ENCODE measurements at regions not wholly inside any gene's neighbourhood (a gene's known extent, or its start where the extent isn't known, plus 50 kb on each side); places are given as distances from the start of the nearest gene placed in this dataset.

DNA sequence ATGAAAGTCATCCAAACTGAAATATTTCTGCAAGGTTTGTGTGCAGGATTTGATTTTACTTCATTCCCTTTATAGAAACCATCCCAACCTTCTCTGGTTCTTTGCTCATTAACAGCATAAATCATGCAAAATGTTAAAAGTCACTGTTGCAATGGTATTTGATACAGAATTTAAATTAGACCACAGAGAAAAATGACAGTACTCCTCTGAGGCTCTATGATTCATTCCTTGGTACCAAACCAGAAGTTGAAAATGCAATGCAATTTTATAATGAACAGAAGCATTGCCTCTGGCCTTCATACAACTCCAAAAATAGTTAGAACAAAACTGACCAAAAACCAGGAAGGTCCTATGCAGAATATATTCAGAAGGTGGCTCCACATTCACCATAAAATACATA is 607.1 kb downstream of the TLE1 start:
- DNase-seq (ENCODE audit: low spot score, unreplicated experiment), result no peak
- TF ChIP-seq, protein P1, sequence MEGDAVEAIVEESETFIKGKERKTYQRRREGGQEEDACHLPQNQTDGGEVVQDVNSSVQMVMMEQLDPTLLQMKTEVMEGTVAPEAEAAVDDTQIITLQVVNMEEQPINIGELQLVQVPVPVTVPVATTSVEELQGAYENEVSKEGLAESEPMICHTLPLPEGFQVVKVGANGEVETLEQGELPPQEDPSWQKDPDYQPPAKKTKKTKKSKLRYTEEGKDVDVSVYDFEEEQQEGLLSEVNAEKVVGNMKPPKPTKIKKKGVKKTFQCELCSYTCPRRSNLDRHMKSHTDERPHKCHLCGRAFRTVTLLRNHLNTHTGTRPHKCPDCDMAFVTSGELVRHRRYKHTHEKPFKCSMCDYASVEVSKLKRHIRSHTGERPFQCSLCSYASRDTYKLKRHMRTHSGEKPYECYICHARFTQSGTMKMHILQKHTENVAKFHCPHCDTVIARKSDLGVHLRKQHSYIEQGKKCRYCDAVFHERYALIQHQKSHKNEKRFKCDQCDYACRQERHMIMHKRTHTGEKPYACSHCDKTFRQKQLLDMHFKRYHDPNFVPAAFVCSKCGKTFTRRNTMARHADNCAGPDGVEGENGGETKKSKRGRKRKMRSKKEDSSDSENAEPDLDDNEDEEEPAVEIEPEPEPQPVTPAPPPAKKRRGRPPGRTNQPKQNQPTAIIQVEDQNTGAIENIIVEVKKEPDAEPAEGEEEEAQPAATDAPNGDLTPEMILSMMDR (IDR thresholded peaks at IDR 0.05; ENCODE audit: unreplicated experiment), result no peak
- no peaks in the 10 kb centered on the region for H3K36me3 Mint-ChIP-seq (ENCODE audit: insufficient read depth)
- H3K4me3 Mint-ChIP-seq (ENCODE audit: low read depth), result no peak overlapping the region
- peaks cover 6% of the 10 kb centered on the region for H3K4me1 Mint-ChIP-seq (ENCODE audit: low read depth)
- no peaks in the 10 kb centered on the region for H3K9me3 Mint-ChIP-seq (ENCODE audit: low read depth)
- H3K27me3 Mint-ChIP-seq, result peaks cover 3% of the 10 kb centered on the region
- H3K27ac Mint-ChIP-seq, result no peak overlapping the region

DNA sequence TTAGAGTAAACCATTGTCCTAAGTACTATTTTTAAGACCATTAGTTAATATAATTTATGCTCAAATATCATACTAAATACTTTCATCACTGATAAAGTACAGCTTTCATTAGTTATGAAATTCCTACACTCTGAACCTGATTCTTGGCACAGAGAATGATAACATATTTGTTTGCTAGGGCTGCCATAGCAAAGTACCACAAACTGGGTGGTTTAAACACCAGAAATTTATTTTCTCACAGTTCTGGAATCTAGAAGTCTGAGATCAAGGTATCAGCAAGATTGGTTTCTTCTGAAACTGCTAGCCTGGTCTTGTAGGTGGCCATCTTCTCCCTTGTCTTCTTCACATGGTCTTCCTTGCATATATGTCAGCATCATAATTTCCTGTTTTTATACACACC is 608.4 kb downstream of the TLE1 start:
- TF ChIP-seq, protein P1 (IDR thresholded peaks at IDR 0.05; ENCODE audit: unreplicated experiment), result no peak
- Mint-ChIP-seq H3K27me3 (peaks cover 8% of the 10 kb centered on the region), H3K4me1 (ENCODE audit: low read depth) (peaks cover 6% of the 10 kb centered on the region), H3K9me3 (ENCODE audit: low read depth) (no peaks in the 10 kb centered on the region), H3K4me3 (ENCODE audit: low read depth) (no peak overlapping the region), H3K27ac (no peak overlapping the region), H3K36me3 (ENCODE audit: insufficient read depth) (no peaks in the 10 kb centered on the region)
- DNase-seq (ENCODE audit: low spot score, unreplicated experiment), result no peak

DNA sequence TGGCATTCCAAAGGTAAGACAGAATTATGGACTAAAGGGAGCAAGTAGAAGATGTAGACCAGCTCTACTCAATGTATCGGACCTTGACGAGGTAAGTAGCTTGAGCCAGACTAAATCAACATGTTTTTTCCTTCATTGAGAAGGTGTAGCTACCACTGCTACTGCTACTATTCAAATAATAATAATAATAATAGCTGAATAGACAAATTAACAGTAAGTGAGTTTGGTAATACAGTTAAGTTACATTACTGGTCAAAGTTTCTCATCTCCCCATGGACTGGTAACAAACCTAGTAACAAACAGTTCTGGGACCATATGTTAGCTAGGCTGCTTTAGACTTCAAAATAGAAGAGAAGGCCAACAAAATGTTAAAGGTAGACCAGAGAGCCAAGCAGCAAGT is 609.2 kb downstream of the TLE1 start:
- no peak overlapping the region for H3K27ac Mint-ChIP-seq
- no peaks in the 10 kb centered on the region for H3K36me3 Mint-ChIP-seq (ENCODE audit: insufficient read depth)
- H3K4me1 Mint-ChIP-seq (ENCODE audit: low read depth), result peaks cover 6% of the 10 kb centered on the region
- DNase-seq (ENCODE audit: low spot score, unreplicated experiment), result no peak
- H3K9me3 Mint-ChIP-seq (ENCODE audit: low read depth), result no peaks in the 10 kb centered on the region
- TF ChIP-seq, protein P1 (IDR thresholded peaks at IDR 0.05; ENCODE audit: unreplicated experiment), result no peak
- H3K27me3 Mint-ChIP-seq, result peaks cover 8% of the 10 kb centered on the region
- no peak overlapping the region for H3K4me3 Mint-ChIP-seq (ENCODE audit: low read depth)

DNA sequence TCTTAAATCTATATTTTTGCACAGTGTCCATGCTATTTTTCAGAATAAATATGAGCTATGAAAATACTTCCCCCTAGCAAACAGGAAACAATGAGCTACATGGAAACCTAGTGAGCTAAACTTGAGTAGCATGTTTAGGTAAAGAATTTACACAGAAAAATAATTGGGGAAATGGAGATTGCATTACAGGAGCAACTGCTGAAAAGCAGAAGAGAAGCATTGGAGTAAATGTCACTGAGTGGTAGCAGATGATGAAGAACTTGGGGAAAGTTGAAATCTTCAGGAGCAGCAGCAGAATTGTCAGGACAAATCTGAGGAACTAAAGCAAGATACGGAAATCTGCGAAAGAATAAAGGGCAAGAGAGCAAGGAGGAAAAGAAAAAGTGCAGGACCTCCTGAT is 610.3 kb downstream of the TLE1 start:
- DNase-seq (ENCODE audit: low spot score, unreplicated experiment), result no peak
- TF ChIP-seq, protein P1 (IDR thresholded peaks at IDR 0.05; ENCODE audit: unreplicated experiment), result no peak
- no peaks in the 10 kb centered on the region for H3K9me3 Mint-ChIP-seq (ENCODE audit: low read depth)
- H3K27me3 Mint-ChIP-seq, result peaks cover 8% of the 10 kb centered on the region
- peaks cover 4% of the 10 kb centered on the region for H3K4me1 Mint-ChIP-seq (ENCODE audit: low read depth)
- no peak overlapping the region for H3K4me3 Mint-ChIP-seq (ENCODE audit: low read depth)
- no peak overlapping the region for H3K27ac Mint-ChIP-seq
- no peaks in the 10 kb centered on the region for H3K36me3 Mint-ChIP-seq (ENCODE audit: insufficient read depth)

DNA sequence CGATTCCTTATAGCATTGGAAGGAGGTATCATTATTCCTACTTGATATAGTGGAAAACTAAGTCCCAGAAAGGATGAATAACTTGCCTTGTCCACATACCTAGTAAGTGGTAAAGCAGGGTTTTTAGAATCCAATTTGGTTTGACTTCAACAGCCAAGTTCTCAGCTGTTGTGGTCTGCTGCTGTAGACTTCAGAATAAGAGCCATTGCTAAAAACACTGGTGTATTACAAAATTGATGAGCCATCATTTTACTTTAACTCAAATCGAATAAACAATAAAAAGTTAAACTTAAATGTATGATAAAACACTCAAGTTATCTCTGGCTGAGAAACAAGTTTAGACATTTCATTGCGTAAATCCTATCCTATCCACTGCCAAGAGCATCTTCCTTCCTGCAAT is 610.8 kb downstream of the TLE1 start:
- Mint-ChIP-seq H3K4me1 (ENCODE audit: low read depth) (peaks cover 4% of the 10 kb centered on the region), H3K36me3 (ENCODE audit: insufficient read depth) (no peaks in the 10 kb centered on the region), H3K4me3 (ENCODE audit: low read depth) (no peak overlapping the region), H3K27ac (no peak overlapping the region), H3K9me3 (ENCODE audit: low read depth) (no peaks in the 10 kb centered on the region), H3K27me3 (peaks cover 8% of the 10 kb centered on the region)
- TF ChIP-seq, protein P1 (IDR thresholded peaks at IDR 0.05; ENCODE audit: unreplicated experiment), result no peak
- no peak for DNase-seq (ENCODE audit: low spot score, unreplicated experiment)

All from progenitor cell of endocrine pancreas (in vitro differentiated cells).